B cell (primary cell): ENCODE measurements at regions not wholly inside any gene's neighbourhood (a gene's known extent, or its start where the extent isn't known, plus 50 kb on each side); places are given as distances from the start of the nearest gene placed in this dataset.
"Not testable (repeated sequence)": the region's sequence is repeated elsewhere in the genome, so short reads cannot be mapped to it uniquely, and the experiment has no call there.

Experiments
- ATAC-seq: fragments of 200-7000 bp; cut with Tn5 transposase; one replicate; pipeline ENCODE4 v1.10.0; 2021; ENCODE audit warnings: low read depth, mild to moderate bottlenecking, moderate number of reproducible peaks, moderate library complexity
- CTCF ChIA-PET: fragments of 350-600 bp; sonication (Branson Sonifier 250); formaldehyde crosslinking; loops from one replicate; lab custom pipeline; 2021; ENCODE audit warnings: antibody characterized with exemption, inconsistent platforms; lab: Charles Lee
- POLR2A ChIA-PET: fragments of 350-600 bp; sonication (Branson Sonifier 250); formaldehyde crosslinking; loops from one replicate; lab custom pipeline; 2021; ENCODE audit warnings: antibody characterized with exemption; lab: Charles Lee
- DNase-seq: peaks from one replicate; pipeline ENCODE4 v3.0.0; 2013
- H2AFZ ChIP-seq: 2 replicates; pipeline ENCODE4 v1.6.1; 2012; ENCODE audit warnings: mild to moderate bottlenecking, low read depth, low read length; ENCODE audit not compliant: insufficient read depth, poor library complexity, severe bottlenecking
- H3K27ac ChIP-seq, 2 donors: 1 replicate in 1 of 2; 2 replicates in 1 of 2; pipeline ENCODE4 v1.5.1; 2012 to 2013; ENCODE audit warnings: low read length in 2 of 2, mild to moderate bottlenecking in 2 of 2, moderate library complexity in 1 of 2
- H3K27me3 ChIP-seq, 4 experiments: fragments of 200-600 bp in 1 of 4; sonication (generic) in 1 of 4; replicated peaks in 1 of 4; 1 replicate in 2 of 4; 2 replicates in 2 of 4; pipeline versions ENCODE4 v1.6.1 to v1.7.0; 2013 to 2016; ENCODE audit warnings: low read length in 3 of 4, mild to moderate bottlenecking in 2 of 4, mixed read lengths in 1 of 4, moderate library complexity in 1 of 4; ENCODE audit not compliant: insufficient read depth in 4 of 4, control insufficient read depth in 3 of 4; ENCODE audit errors: control extremely low read depth in 1 of 4
- H3K36me3 ChIP-seq, 2 experiments: replicated peaks in 1 of 2; 1 replicate in 1 of 2; 2 replicates in 1 of 2; pipeline versions ENCODE4 v1.6.1 to v1.7.1; 2013; ENCODE audit warnings: low read length in 1 of 2; ENCODE audit not compliant: insufficient read depth in 2 of 2, control insufficient read depth in 1 of 2; ENCODE audit errors: control extremely low read depth in 1 of 2, extremely low read depth in 1 of 2
- H3K4me1 ChIP-seq, 2 donors: fragments of 200-600 bp in 1 of 2; sonication (generic) in 1 of 2; 1 replicate in 1 of 2; 2 replicates in 1 of 2; pipeline versions ENCODE4 v1.5.1 to v1.6.1; 2013 to 2017; ENCODE audit warnings: low read length in 2 of 2; ENCODE audit not compliant: control insufficient read depth in 2 of 2, insufficient read depth in 2 of 2
- H3K4me2 ChIP-seq: replicated peaks from 2 replicates; pipeline ENCODE3; 2012; ENCODE audit warnings: mild to moderate bottlenecking, low read depth, low read length; ENCODE audit not compliant: poor library complexity, severe bottlenecking
- H3K4me3 ChIP-seq, 5 experiments: fragments of 200-600 bp in 1 of 5; sonication (generic) in 1 of 5; 1 replicate in 3 of 5; 2 replicates in 2 of 5; pipeline versions ENCODE4 v1.5.1 to v1.7.0; 2011 to 2016; ENCODE audit warnings: low read length in 4 of 5, mild to moderate bottlenecking in 4 of 5, low read depth in 2 of 5, control low read depth in 1 of 5, moderate library complexity in 1 of 5; ENCODE audit not compliant: insufficient read depth in 1 of 5; ENCODE audit errors: control extremely low read depth in 1 of 5, extremely low read depth in 1 of 5
- H3K79me2 ChIP-seq: fragments of 200-600 bp; sonication (generic); one replicate; pipeline ENCODE4 v1.6.0; 2016; ENCODE audit warnings: low read length; ENCODE audit not compliant: control insufficient read depth, insufficient read depth
- H3K9ac ChIP-seq: fragments of 200-600 bp; sonication (generic); 2 replicates; pipeline ENCODE4 v1.6.1; 2017; ENCODE audit warnings: mild to moderate bottlenecking, low read length, moderate library complexity
- H3K9me3 ChIP-seq, 3 donors: one replicate each; pipeline versions ENCODE4 v1.6.1 to v1.7.1; 2013; ENCODE audit warnings: low read length in 2 of 3; ENCODE audit not compliant: control insufficient read depth in 2 of 3, insufficient read depth in 1 of 3; ENCODE audit errors: control extremely low read depth in 1 of 3
- H4K20me1 ChIP-seq: 2 replicates; pipeline ENCODE4 v1.6.0; 2012; ENCODE audit warnings: mild to moderate bottlenecking, low read length; ENCODE audit not compliant: insufficient read depth, control insufficient read depth, poor library complexity, severe bottlenecking
- H3K27ac Mint-ChIP-seq: one replicate; pipeline ENCODE4 v1.8.0; 2021; ENCODE audit warnings: mixed read lengths
- H3K27me3 Mint-ChIP-seq: one replicate; pipeline ENCODE4 v1.8.0; 2021; ENCODE audit warnings: mixed read lengths
- H3K4me1 Mint-ChIP-seq: one replicate; pipeline ENCODE4 v1.8.0; 2021; ENCODE audit warnings: mixed read lengths
- H3K4me3 Mint-ChIP-seq: one replicate; pipeline ENCODE4 v1.8.0; 2021; ENCODE audit warnings: mixed read lengths
- H3K9me3 Mint-ChIP-seq: one replicate; pipeline ENCODE4 v1.8.0; 2022; ENCODE audit warnings: mixed read lengths; ENCODE audit not compliant: insufficient read depth
- EZH2 ChIP-seq: IDR thresholded peaks from 2 replicates; pipeline ENCODE4 v1.6.1; 2012; ENCODE audit warnings: borderline replicate concordance, low read depth, mild to moderate bottlenecking, moderate library complexity, low read length; ENCODE audit not compliant: insufficient read depth, poor library complexity, severe bottlenecking
- WGBS: methylation state at CpG from one replicate; pipeline ENCODE4 v1.1.5; 2013; ENCODE audit warnings: missing lambda C conversion rate; ENCODE audit not compliant: insufficient coverage; 5-methylcytosine and 5-hydroxymethylcytosine counted together
- intact Hi-C: fragments of 100-400 bp; cut with micrococcal nuclease; formaldehyde crosslinking; loops from one replicate; pipeline ENCODE4 v1.10.0; 2022
- TF ChIP-seq, protein P1 (sequence below): fragments of 200-600 bp; IDR thresholded peaks from one replicate; pipeline ENCODE4 v1.8.0; 2022; ENCODE audit warnings: antibody characterized with exemption, mild to moderate bottlenecking

GRCh38 chr12:131401907-131402633 lies 308.8 kb upstream of the SFSWAP start:
- not testable (repeated sequence) for H3K4me1 Mint-ChIP-seq

DNA sequence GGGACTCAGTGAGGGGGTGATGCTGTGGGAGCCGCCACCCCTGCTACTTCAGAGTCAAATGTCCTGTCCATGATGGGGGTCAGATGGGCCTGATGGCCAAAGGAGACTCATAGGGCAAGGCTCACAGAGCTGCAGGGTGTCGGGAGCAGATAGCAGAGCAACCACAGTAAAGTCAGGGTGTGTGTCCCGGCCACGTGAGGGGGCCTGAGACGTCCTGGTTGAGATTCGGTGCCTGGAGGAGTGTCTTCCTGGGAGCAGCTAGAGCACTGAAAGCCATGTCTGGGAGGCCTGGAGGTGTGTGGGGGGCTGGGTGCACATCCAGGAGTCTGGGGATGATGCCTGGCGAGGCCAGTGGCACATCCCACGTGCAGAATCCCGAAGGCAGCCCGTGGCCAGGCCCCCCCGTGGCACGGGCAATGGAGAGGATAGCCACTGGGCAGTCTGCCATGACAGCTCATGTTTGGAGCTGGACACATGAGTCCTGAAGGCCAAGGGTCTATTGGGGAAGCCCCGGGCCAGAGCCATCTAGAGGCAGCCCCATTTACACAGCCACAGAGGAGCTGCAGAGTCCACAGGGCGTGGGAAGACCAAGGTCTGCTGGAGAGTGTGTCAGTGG lies 308.0 kb upstream of the SFSWAP start:
- Mint-ChIP-seq H3K4me1 (no peaks in the 10 kb centered on the region), H3K4me3 (no peak overlapping the region), H3K27me3 (no peaks in the 10 kb centered on the region), H3K27ac (no peak overlapping the region), H3K9me3 (peaks cover 14% of the 10 kb centered on the region)
- intact Hi-C loops, result no loop called here
- ChIA-PET CTCF (no interaction called here), POLR2A (no interaction called here)
- DNase-seq, result no peak
- 84% methylated on average over 14 of the region's 14 CpGs for whole genome bisulfite sequencing
- Histone ChIP-seq H3K4me3 (no peak overlapping the region), H3K4me2 (no peak overlapping the region), H2AFZ (no peak overlapping the region), H3K9me3 (peaks cover 0 to 5% (median 5%) of the 10 kb centered on the region in 3 donors), H3K79me2 (no peaks in the 10 kb centered on the region), H3K27ac (no peak overlapping the region), H4K20me1 (no peaks in the 10 kb centered on the region), H3K4me1 (no peaks in the 10 kb centered on the region), H3K27me3 (peaks cover 0 to 2% (median 0%) of the 10 kb centered on the region in 4 experiments), H3K9ac (no peak overlapping the region), H3K36me3 (no peaks in the 10 kb centered on the region)
- TF ChIP-seq EZH2, result no peak
- TF ChIP-seq, protein P1, sequence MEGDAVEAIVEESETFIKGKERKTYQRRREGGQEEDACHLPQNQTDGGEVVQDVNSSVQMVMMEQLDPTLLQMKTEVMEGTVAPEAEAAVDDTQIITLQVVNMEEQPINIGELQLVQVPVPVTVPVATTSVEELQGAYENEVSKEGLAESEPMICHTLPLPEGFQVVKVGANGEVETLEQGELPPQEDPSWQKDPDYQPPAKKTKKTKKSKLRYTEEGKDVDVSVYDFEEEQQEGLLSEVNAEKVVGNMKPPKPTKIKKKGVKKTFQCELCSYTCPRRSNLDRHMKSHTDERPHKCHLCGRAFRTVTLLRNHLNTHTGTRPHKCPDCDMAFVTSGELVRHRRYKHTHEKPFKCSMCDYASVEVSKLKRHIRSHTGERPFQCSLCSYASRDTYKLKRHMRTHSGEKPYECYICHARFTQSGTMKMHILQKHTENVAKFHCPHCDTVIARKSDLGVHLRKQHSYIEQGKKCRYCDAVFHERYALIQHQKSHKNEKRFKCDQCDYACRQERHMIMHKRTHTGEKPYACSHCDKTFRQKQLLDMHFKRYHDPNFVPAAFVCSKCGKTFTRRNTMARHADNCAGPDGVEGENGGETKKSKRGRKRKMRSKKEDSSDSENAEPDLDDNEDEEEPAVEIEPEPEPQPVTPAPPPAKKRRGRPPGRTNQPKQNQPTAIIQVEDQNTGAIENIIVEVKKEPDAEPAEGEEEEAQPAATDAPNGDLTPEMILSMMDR, result no peak
- no peak for ATAC-seq

More at GRCh38 chr12:131401907-131402633, 308.8 kb upstream of the SFSWAP start:
- H3K9me3 ChIP-seq, result peaks cover 0 to 14% (median 13%) of the 10 kb centered on the region in 3 donors
- H3K4me3 Mint-ChIP-seq, DNase-seq, POLR2A ChIA-PET, H3K4me2 ChIP-seq, CTCF ChIA-PET, H4K20me1 ChIP-seq, H3K4me1 ChIP-seq, H3K27me3 Mint-ChIP-seq, H3K27ac ChIP-seq, H3K27ac Mint-ChIP-seq, H3K79me2 ChIP-seq, H3K4me3 ChIP-seq, H3K27me3 ChIP-seq, ATAC-seq, H3K9ac ChIP-seq, H3K36me3 ChIP-seq, H2AFZ ChIP-seq, intact Hi-C loops: not testable (repeated sequence)
- WGBS, result 75% methylated on average over 7 of the region's 13 CpGs
- peaks cover 14% of the 10 kb centered on the region for H3K9me3 Mint-ChIP-seq
